ENCODE measurements at regions not wholly inside any gene's neighbourhood (a gene's known extent, or its start where the extent isn't known, plus 50 kb on each side); places are given as distances from the start of the nearest gene placed in this dataset.

DNA sequence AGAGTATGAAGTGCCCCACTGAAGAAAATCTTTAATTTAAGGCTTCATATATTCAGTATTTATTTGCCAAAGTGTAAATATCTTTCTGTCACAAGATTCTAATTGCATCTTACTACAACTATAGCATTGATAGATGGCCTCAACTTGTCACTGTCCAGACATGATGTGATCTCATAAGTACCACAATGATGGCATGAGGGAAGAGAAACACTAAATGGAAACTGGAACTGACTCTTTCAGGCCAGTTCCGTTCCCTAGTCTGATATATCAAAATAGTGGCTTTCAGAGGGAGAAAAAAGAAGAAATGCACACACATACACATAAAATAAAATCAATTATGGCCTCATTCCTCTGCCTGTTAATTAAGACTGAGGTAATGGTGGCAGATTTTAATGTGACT is 615.7 kb downstream of the TBL1XR1 start:
- H3K36me3 ChIP-seq: no peaks in the 10 kb centered on the region
- DNase-seq: no peak
- no peak overlapping the region for H3K4me3 ChIP-seq (replicated peaks in 1 of 3)
- H3K27me3 ChIP-seq: no peaks in the 10 kb centered on the region
- intact Hi-C loops (cut with DNase I): no loop called here
- H3K9me3 ChIP-seq: no peaks in the 10 kb centered on the region
- no peak for TF ChIP-seq POLR2A (IDR thresholded peaks at IDR 0.05)
- TF ChIP-seq, protein P1, sequence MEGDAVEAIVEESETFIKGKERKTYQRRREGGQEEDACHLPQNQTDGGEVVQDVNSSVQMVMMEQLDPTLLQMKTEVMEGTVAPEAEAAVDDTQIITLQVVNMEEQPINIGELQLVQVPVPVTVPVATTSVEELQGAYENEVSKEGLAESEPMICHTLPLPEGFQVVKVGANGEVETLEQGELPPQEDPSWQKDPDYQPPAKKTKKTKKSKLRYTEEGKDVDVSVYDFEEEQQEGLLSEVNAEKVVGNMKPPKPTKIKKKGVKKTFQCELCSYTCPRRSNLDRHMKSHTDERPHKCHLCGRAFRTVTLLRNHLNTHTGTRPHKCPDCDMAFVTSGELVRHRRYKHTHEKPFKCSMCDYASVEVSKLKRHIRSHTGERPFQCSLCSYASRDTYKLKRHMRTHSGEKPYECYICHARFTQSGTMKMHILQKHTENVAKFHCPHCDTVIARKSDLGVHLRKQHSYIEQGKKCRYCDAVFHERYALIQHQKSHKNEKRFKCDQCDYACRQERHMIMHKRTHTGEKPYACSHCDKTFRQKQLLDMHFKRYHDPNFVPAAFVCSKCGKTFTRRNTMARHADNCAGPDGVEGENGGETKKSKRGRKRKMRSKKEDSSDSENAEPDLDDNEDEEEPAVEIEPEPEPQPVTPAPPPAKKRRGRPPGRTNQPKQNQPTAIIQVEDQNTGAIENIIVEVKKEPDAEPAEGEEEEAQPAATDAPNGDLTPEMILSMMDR (IDR thresholded peaks at IDR 0.05): no peak
- H3K27ac ChIP-seq: no peak overlapping the region
- WGBS, 2 donors: 92 to 95% methylated on average over 1 of the region's 1 CpG
- peaks cover 0 to 3% of the 10 kb centered on the region in 2 donors for H3K4me1 ChIP-seq

DNA sequence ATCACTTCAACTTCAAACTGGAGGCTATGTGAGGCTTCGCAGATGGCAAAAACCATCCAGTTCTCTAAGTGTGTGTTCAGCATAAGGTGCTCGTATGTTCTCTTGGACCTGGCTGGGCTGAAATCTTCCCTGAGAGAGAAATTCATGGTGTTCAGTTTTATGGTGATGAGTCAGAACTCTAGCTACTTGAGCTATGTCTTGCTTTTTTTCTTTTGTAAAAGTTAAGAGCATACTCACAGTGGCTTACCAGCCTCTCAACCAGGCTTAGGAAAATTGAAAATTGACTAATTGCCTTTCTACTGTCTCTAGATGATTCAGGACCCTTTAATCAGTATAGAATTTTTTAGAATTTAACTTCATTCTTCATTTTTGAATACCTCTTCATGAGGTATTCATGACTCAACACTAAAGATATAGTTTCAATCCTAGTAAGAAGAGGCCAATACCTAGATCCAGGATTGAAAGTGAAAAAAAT is 617.5 kb downstream of the TBL1XR1 start:
- Histone ChIP-seq H3K27ac (no peak overlapping the region), H3K36me3 (no peaks in the 10 kb centered on the region), H3K4me3 (replicated peaks in 1 of 3) (no peak overlapping the region), H3K27me3 (no peaks in the 10 kb centered on the region), H3K4me1 (peaks cover 0 to 3% of the 10 kb centered on the region in 2 donors), H3K9me3 (no peaks in the 10 kb centered on the region)
- intact Hi-C loops (cut with DNase I): no loop called here
- no peak for DNase-seq
- 93 to 100% methylated on average over 2 of the region's 2 CpGs for WGBS, 2 donors
- TF ChIP-seq, protein P1 (IDR thresholded peaks at IDR 0.05): no peak
- no peak for TF ChIP-seq POLR2A (IDR thresholded peaks at IDR 0.05)

DNA sequence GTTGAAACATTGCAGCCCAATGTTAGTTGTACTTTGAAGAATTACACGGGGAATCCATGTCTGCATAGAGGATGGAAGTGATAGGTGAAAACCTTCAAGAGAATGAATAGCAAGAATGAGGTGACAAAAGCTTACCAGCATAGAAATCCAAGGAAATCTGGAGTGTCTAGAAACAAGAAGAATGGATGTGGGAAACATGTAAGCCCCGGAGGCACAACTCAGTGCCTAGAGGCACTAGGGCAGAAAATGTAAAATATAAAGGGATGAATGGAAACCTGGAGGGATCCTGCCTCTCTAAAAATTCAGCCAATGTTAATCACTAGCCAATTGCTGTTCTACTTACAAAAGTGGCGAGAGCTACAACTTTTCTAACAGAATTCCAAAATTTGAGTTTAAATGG is 619.0 kb downstream of the TBL1XR1 start:
- intact Hi-C loops (cut with DNase I): no loop called here
- H3K36me3 ChIP-seq: no peaks in the 10 kb centered on the region
- TF ChIP-seq POLR2A (IDR thresholded peaks at IDR 0.05): no peak
- TF ChIP-seq, protein P1 (IDR thresholded peaks at IDR 0.05): no peak
- H3K4me3 ChIP-seq (replicated peaks in 1 of 3): no peak overlapping the region
- H3K9me3 ChIP-seq: no peaks in the 10 kb centered on the region
- DNase-seq: no peak
- no peaks in the 10 kb centered on the region for H3K27me3 ChIP-seq
- H3K27ac ChIP-seq: no peak overlapping the region
- 93 to 95% methylated on average over 3 of the region's 3 CpGs for WGBS, 2 donors
- H3K4me1 ChIP-seq: peaks cover 0 to 3% of the 10 kb centered on the region in 2 donors

DNA sequence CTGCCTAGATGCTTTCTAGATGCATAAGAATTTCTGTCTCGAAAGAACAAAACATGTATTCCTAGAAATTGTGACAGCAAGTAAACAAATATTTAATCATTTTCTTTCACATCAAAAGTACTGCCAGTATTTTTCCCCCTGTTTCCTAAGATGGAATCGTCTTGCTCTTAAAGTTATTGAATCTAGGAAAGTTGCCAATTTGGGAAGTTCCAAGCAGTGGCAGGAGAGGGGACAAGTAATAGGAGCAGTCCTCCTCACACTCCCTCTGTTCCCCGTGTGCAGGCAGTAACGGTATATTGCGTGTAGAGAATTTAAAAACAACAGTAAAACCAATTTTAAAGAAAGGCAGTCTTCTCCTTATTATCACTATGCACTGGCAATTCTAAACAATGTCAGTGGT is 619.8 kb downstream of the TBL1XR1 start:
- WGBS, 2 donors: 41 to 48% methylated on average over 5 of the region's 5 CpGs
- no peak overlapping the region for H3K4me3 ChIP-seq (replicated peaks in 1 of 3)
- intact Hi-C loops (cut with DNase I): no loop called here
- H3K27ac ChIP-seq: no peak overlapping the region
- peak in 1 of 2 donors; percentile 3 for DNase-seq
- peaks cover 0 to 3% of the 10 kb centered on the region in 2 donors for H3K4me1 ChIP-seq
- H3K27me3 ChIP-seq: no peaks in the 10 kb centered on the region
- TF ChIP-seq, protein P1 (IDR thresholded peaks at IDR 0.05): no peak
- no peak for TF ChIP-seq POLR2A (IDR thresholded peaks at IDR 0.05)
- H3K9me3 ChIP-seq: no peaks in the 10 kb centered on the region
- no peaks in the 10 kb centered on the region for H3K36me3 ChIP-seq

DNA sequence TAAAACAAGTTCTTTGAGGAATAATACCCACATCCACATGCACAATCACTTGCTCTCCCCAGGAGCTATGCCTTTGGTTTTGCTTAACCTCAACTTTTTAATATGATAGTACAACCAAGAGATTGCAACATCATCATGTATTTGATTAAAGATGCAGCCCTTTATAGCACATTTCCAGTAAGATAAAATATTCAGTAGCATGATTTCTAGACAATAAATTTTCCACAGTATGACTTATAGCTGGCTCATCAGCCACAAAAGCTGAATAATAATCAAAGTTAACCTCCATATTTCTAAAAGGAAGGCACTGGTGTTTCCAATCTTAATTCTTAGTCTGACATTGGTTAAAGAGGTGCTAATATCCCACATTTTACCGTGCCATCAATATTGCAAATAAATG is 622.5 kb downstream of the TBL1XR1 start:
- H3K4me1 ChIP-seq: peaks cover 0 to 3% of the 10 kb centered on the region in 2 donors
- intact Hi-C loops (cut with DNase I): no loop called here
- DNase-seq: no peak
- H3K27me3 ChIP-seq: no peaks in the 10 kb centered on the region
- no peak overlapping the region for H3K27ac ChIP-seq
- H3K4me3 ChIP-seq (replicated peaks in 1 of 3): no peak overlapping the region
- WGBS, 2 donors: 0% methylated on average over 1 of the region's 1 CpG
- H3K9me3 ChIP-seq: no peaks in the 10 kb centered on the region
- TF ChIP-seq POLR2A (IDR thresholded peaks at IDR 0.05): no peak
- TF ChIP-seq, protein P1 (IDR thresholded peaks at IDR 0.05): no peak
- no peaks in the 10 kb centered on the region for H3K36me3 ChIP-seq

Measured in thyroid gland (tissue), 4 donors.